OCI-LY1 (cell line): ENCODE measurements at regions not wholly inside any gene's neighbourhood (a gene's known extent, or its start where the extent isn't known, plus 50 kb on each side); places are given as distances from the start of the nearest gene placed in this dataset.

Experiments used
- EZH2 ChIP-seq: fragments of 200-600 bp; sonication (generic), shearing (Covaris generic); IDR thresholded peaks from 2 replicates; pipeline ENCODE4 v1.8.0; 2017; ENCODE audit warnings: borderline replicate concordance, mixed run types, mild to moderate bottlenecking, antibody characterized with exemption, low read length, moderate library complexity, mixed read lengths
- TF ChIP-seq, protein P1 (sequence below): fragments of 200-600 bp; sonication (generic), shearing (Covaris generic); IDR thresholded peaks from 2 replicates; pipeline ENCODE4 v1.5.1; 2017; ENCODE audit warnings: mild to moderate bottlenecking, antibody characterized with exemption, low read length, moderate library complexity, mixed read lengths

DNA sequence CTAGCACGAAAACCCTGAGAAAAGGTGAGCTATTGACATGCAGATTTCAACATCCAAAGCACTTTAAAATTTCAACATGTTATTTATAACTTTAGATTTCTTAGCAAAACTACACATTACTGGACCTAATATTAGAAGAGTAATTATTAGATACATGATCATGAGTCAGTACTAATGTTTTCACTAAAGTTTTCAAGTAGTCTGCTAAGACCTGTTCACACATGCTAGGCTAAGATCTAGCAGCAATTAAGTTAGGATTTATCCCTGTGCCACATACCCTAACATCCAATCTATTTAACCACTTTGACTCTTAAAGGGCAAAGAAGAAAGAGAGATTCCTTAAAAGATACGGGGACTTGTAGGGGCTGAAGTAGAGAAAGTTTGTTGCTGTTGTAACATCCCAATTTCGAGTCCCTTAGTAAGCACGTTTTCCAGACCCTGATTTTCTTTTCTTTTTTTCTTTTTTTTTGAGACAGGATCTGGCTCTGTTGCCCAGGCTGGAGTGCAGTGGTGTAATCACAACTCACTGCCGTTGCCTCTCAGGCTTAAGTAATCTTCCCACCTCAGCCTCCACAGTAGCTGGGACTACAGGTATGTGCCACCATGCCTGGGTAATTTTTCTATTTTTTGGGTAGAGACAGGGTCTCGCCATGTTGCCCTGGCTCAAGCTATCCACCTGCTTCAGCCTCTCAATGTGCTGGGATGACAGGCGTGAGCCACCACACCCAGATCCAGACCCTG is 102.5 kb upstream of the ATF7IP start:
- TF ChIP-seq, protein P1, sequence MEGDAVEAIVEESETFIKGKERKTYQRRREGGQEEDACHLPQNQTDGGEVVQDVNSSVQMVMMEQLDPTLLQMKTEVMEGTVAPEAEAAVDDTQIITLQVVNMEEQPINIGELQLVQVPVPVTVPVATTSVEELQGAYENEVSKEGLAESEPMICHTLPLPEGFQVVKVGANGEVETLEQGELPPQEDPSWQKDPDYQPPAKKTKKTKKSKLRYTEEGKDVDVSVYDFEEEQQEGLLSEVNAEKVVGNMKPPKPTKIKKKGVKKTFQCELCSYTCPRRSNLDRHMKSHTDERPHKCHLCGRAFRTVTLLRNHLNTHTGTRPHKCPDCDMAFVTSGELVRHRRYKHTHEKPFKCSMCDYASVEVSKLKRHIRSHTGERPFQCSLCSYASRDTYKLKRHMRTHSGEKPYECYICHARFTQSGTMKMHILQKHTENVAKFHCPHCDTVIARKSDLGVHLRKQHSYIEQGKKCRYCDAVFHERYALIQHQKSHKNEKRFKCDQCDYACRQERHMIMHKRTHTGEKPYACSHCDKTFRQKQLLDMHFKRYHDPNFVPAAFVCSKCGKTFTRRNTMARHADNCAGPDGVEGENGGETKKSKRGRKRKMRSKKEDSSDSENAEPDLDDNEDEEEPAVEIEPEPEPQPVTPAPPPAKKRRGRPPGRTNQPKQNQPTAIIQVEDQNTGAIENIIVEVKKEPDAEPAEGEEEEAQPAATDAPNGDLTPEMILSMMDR = no peak
- TF ChIP-seq EZH2 = no peak
